ENCODE measurements at regions not wholly inside any gene's neighbourhood (a gene's known extent, or its start where the extent isn't known, plus 50 kb on each side); places are given as distances from the start of the nearest gene placed in this dataset.

DNA sequence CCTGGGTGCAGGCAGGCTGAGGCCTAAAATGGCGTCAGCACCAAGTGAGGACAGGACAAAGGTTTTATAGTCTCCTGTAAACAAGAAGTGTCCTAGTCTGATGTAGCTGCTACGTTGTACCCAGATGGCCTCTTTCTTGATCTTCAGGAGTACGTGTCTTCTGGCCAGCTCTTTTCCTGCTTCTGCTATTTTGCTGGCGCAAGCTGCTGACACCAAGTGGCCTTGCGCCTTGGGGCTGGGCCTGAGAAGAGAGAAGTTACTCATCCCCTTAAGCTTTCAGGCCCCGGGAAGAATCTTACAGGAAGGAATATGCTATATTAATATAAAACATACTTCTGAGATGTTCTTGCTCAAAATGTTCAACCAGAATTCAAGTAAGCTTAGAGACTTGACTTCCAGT is 605.2 kb downstream of the GALC start:
- H3K36me3 ChIP-seq (ENCODE audit: insufficient read depth, low read length) = no peaks in the 10 kb centered on the region
- no peak overlapping the region for H3K4me3 Mint-ChIP-seq (ENCODE audit: unreplicated experiment)
- H3K9ac ChIP-seq (ENCODE audit: low read length) = no peak overlapping the region
- H4K20me1 ChIP-seq (ENCODE audit: insufficient read depth, low read length) = no peaks in the 10 kb centered on the region
- no peaks in the 10 kb centered on the region for H3K36me3 Mint-ChIP-seq (ENCODE audit: low read depth, unreplicated experiment)
- no peaks in the 10 kb centered on the region for H3K9me3 ChIP-seq (ENCODE audit: insufficient read depth, low read depth, low read length)
- no peak overlapping the region for H3K27ac Mint-ChIP-seq (ENCODE audit: unreplicated experiment)
- peaks cover 2% of the 10 kb centered on the region for H3K4me1 Mint-ChIP-seq (ENCODE audit: low read depth, unreplicated experiment)
- H3K9me3 Mint-ChIP-seq (ENCODE audit: unreplicated experiment) = peaks cover 2% of the 10 kb centered on the region
- no peak overlapping the region for H2AFZ ChIP-seq (ENCODE audit: low read depth, low read length)
- TF ChIP-seq, protein P1, sequence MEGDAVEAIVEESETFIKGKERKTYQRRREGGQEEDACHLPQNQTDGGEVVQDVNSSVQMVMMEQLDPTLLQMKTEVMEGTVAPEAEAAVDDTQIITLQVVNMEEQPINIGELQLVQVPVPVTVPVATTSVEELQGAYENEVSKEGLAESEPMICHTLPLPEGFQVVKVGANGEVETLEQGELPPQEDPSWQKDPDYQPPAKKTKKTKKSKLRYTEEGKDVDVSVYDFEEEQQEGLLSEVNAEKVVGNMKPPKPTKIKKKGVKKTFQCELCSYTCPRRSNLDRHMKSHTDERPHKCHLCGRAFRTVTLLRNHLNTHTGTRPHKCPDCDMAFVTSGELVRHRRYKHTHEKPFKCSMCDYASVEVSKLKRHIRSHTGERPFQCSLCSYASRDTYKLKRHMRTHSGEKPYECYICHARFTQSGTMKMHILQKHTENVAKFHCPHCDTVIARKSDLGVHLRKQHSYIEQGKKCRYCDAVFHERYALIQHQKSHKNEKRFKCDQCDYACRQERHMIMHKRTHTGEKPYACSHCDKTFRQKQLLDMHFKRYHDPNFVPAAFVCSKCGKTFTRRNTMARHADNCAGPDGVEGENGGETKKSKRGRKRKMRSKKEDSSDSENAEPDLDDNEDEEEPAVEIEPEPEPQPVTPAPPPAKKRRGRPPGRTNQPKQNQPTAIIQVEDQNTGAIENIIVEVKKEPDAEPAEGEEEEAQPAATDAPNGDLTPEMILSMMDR (IDR thresholded peaks at IDR 0.05; ENCODE audit: insufficient read depth, low read depth, low read length) = no peak
- no peak for TF ChIP-seq EZH2 (IDR thresholded peaks at IDR 0.05; ENCODE audit: insufficient read depth, low read length)
- no peaks in the 10 kb centered on the region for H3K27me3 ChIP-seq (ENCODE audit: insufficient read depth, low read length)
- no peak overlapping the region for H3K27ac ChIP-seq (ENCODE audit: low read depth, low read length)
- no peaks in the 10 kb centered on the region for H3K27me3 Mint-ChIP-seq (ENCODE audit: low read depth, unreplicated experiment)
- no peaks in the 10 kb centered on the region for H3K79me2 ChIP-seq (ENCODE audit: insufficient read depth, low read length)
- no peak overlapping the region for H3K4me3 ChIP-seq (ENCODE audit: insufficient read depth, low read depth, low read length)
- no peaks in the 10 kb centered on the region for H3K4me1 ChIP-seq (ENCODE audit: insufficient read depth, low read length)
- DNase-seq (ENCODE audit: low read depth) (no peak), FAIRE-seq (no peak)
- no peak overlapping the region for H3K4me2 ChIP-seq (ENCODE audit: low read length)

DNA sequence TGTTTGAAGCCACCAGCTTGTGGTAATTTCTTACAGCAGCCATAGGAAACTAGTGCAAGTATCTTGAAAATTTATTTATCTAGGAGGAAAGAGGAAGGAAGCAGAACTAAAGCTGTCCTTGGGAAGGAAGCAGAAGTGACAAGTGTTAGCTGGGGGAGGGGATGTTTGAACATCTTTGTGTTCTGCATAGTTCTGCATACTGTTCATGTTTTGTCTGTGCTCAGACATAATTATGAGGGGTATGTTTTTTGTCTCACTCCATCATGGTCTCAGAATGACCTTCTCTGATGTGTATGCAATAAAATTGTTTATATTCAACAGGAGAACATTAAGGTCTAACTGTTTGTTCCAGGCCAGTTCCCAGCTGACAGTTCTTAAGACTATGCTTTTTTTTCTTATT is 606.5 kb downstream of the GALC start:
- Histone ChIP-seq H3K27me3 (ENCODE audit: insufficient read depth, low read length) (no peaks in the 10 kb centered on the region), H3K4me3 (ENCODE audit: insufficient read depth, low read depth, low read length) (no peak overlapping the region), H3K4me1 (ENCODE audit: insufficient read depth, low read length) (no peaks in the 10 kb centered on the region), H3K36me3 (ENCODE audit: insufficient read depth, low read length) (no peaks in the 10 kb centered on the region), H3K9ac (ENCODE audit: low read length) (no peak overlapping the region), H3K79me2 (ENCODE audit: insufficient read depth, low read length) (no peaks in the 10 kb centered on the region), H4K20me1 (ENCODE audit: insufficient read depth, low read length) (no peaks in the 10 kb centered on the region), H3K4me2 (ENCODE audit: low read length) (no peak overlapping the region), H3K9me3 (ENCODE audit: insufficient read depth, low read depth, low read length) (no peaks in the 10 kb centered on the region), H2AFZ (ENCODE audit: low read depth, low read length) (no peak overlapping the region), H3K27ac (ENCODE audit: low read depth, low read length) (no peak overlapping the region)
- Mint-ChIP-seq H3K36me3 (ENCODE audit: low read depth, unreplicated experiment) (no peaks in the 10 kb centered on the region), H3K27ac (ENCODE audit: unreplicated experiment) (no peak overlapping the region), H3K27me3 (ENCODE audit: low read depth, unreplicated experiment) (no peaks in the 10 kb centered on the region), H3K9me3 (ENCODE audit: unreplicated experiment) (peaks cover 2% of the 10 kb centered on the region), H3K4me1 (ENCODE audit: low read depth, unreplicated experiment) (peaks cover 2% of the 10 kb centered on the region), H3K4me3 (ENCODE audit: unreplicated experiment) (no peak overlapping the region)
- TF ChIP-seq EZH2 (IDR thresholded peaks at IDR 0.05; ENCODE audit: insufficient read depth, low read length) = no peak
- FAIRE-seq (no peak), DNase-seq (ENCODE audit: low read depth) (no peak)

- H3K9me3 ChIP-seq (ENCODE audit: insufficient read depth, low read depth, low read length) = no peaks in the 10 kb centered on the region
- H3K4me2 ChIP-seq (ENCODE audit: low read length) = no peak overlapping the region
- H3K79me2 ChIP-seq (ENCODE audit: insufficient read depth, low read length) = no peaks in the 10 kb centered on the region
- no peaks in the 10 kb centered on the region for H3K36me3 ChIP-seq (ENCODE audit: insufficient read depth, low read length)
- H3K27ac Mint-ChIP-seq (ENCODE audit: unreplicated experiment) = no peak overlapping the region
- TF ChIP-seq, protein P1 (IDR thresholded peaks at IDR 0.05; ENCODE audit: insufficient read depth, low read depth, low read length) = no peak
- TF ChIP-seq EZH2 (IDR thresholded peaks at IDR 0.05; ENCODE audit: insufficient read depth, low read length) = no peak
- no peaks in the 10 kb centered on the region for H3K27me3 Mint-ChIP-seq (ENCODE audit: low read depth, unreplicated experiment)
- no peak overlapping the region for H3K27ac ChIP-seq (ENCODE audit: low read depth, low read length)
- peaks cover 9% of the 10 kb centered on the region for H3K4me1 Mint-ChIP-seq (ENCODE audit: low read depth, unreplicated experiment)
- no peaks in the 10 kb centered on the region for H4K20me1 ChIP-seq (ENCODE audit: insufficient read depth, low read length)
- H3K9me3 Mint-ChIP-seq (ENCODE audit: unreplicated experiment) = peaks cover 2% of the 10 kb centered on the region
- FAIRE-seq (no peak), DNase-seq (ENCODE audit: low read depth) (no peak)
- no peak overlapping the region for H2AFZ ChIP-seq (ENCODE audit: low read depth, low read length)
- H3K9ac ChIP-seq (ENCODE audit: low read length) = no peak overlapping the region
- H3K4me3 ChIP-seq (ENCODE audit: insufficient read depth, low read depth, low read length) = no peak overlapping the region
- no peak overlapping the region for H3K4me3 Mint-ChIP-seq (ENCODE audit: unreplicated experiment)
- no peaks in the 10 kb centered on the region for H3K36me3 Mint-ChIP-seq (ENCODE audit: low read depth, unreplicated experiment)
- H3K4me1 ChIP-seq (ENCODE audit: insufficient read depth, low read length) = no peaks in the 10 kb centered on the region
- H3K27me3 ChIP-seq (ENCODE audit: insufficient read depth, low read length) = no peaks in the 10 kb centered on the region
Measured at GRCh38 chr14:87380054-87380453, 612.9 kb downstream of the GALC start.
